Uterus (tissue), 2 donors: ENCODE measurements at regions not wholly inside any gene's neighbourhood (a gene's known extent, or its start where the extent isn't known, plus 50 kb on each side); places are given as distances from the start of the nearest gene placed in this dataset.

Experiments
- CTCF ChIP-seq, 4 experiments: fragments of 200-600 bp in 2 of 4; fragments of 450-650 bp in 2 of 4; sonication (generic) in 2 of 4; IDR thresholded peaks; one replicate each; pipeline ENCODE4 v1.5.1; 2016 to 2019; ENCODE audit warnings: antibody characterized with exemption in 4 of 4, mild to moderate bottlenecking in 2 of 4, moderate library complexity in 1 of 4
- POLR2A ChIP-seq, 2 donors: fragments of 450-650 bp; IDR thresholded peaks; one replicate each; pipeline ENCODE4 v1.6.1; 2016; ENCODE audit warnings: antibody characterized with exemption in 2 of 2, mild to moderate bottlenecking in 1 of 2, moderate library complexity in 1 of 2

GRCh38 chr4:177961761-177962380, 519.6 kb upstream of the AGA start:
- TF ChIP-seq CTCF (IDR thresholded peaks at IDR 0.05) (no peak), POLR2A (IDR thresholded peaks at IDR 0.05) (no peak)
